ENCODE measurements at regions not wholly inside any gene's neighbourhood (a gene's known extent, or its start where the extent isn't known, plus 50 kb on each side); places are given as distances from the start of the nearest gene placed in this dataset.

DNA sequence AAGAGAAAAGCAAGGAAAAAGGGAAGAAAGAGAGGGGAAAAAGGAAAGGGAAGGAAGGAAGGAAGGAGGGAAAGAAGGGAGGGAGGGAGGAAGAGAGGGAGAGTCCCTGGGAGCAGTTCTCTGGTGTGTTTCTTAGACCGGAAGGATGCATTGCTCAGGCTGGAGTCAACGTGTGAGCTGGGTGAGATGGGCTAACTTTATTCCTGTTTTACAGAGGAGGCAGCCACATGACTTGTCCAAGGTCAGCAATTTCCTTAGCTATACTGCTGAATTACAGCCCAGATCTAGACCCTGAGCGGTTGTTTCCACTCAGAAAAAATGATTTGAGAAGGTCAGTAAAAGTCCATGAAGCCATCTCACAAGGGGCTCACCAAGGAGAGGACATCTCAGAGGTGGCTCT is 86.6 kb upstream of the APCDD1 start:
- no peaks in the 10 kb centered on the region for H3K36me3 Mint-ChIP-seq (ENCODE audit: low read depth)
- H3K4me1 Mint-ChIP-seq (ENCODE audit: low read depth) = no peaks in the 10 kb centered on the region
- H3K27me3 Mint-ChIP-seq (ENCODE audit: insufficient read depth) = peaks cover 9% of the 10 kb centered on the region
- H3K27ac Mint-ChIP-seq = no peak overlapping the region
- H3K9me3 Mint-ChIP-seq = peaks cover 5% of the 10 kb centered on the region
- no peak overlapping the region for H3K4me3 Mint-ChIP-seq
- no peak for DNase-seq (ENCODE audit: low spot score)
- intact Hi-C loops (cut with micrococcal nuclease) = no loop called here

GRCh38 chr18:10368456-10369453 is 85.7 kb upstream of the APCDD1 start:
- Mint-ChIP-seq H3K4me1 (ENCODE audit: low read depth) (no peaks in the 10 kb centered on the region), H3K27ac (no peak overlapping the region), H3K27me3 (ENCODE audit: insufficient read depth) (peaks cover 8% of the 10 kb centered on the region), H3K9me3 (peaks cover 5% of the 10 kb centered on the region), H3K4me3 (no peak overlapping the region), H3K36me3 (ENCODE audit: low read depth) (no peaks in the 10 kb centered on the region)
- DNase-seq (ENCODE audit: low spot score) = no peak
- intact Hi-C loops (cut with micrococcal nuclease) = no loop called here

DNA sequence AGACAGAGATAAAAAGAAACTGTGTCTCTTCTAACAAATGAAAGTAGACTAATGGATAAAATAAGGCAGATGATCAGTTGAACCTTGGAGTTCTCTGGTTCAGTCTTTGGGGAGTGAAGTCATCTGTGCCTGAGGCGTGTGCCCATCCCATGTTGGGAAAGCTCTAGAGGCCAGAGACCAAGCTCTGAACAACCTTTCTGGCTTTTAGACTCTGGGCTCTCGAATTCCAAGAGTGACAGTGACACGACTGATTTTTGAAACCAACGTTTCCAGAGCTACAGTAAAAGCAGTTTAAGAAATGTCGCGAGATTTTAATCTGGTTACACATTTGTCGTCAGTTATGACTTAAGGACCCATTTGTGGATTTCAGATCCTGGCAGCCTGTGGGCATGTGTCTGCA is 83.7 kb upstream of the APCDD1 start:
- no peak overlapping the region for H3K27ac Mint-ChIP-seq
- peaks cover 8% of the 10 kb centered on the region for H3K27me3 Mint-ChIP-seq (ENCODE audit: insufficient read depth)
- no peaks in the 10 kb centered on the region for H3K9me3 Mint-ChIP-seq
- intact Hi-C loops (cut with micrococcal nuclease) = no loop called here
- H3K4me1 Mint-ChIP-seq (ENCODE audit: low read depth) = no peaks in the 10 kb centered on the region
- no peak overlapping the region for H3K4me3 Mint-ChIP-seq
- H3K36me3 Mint-ChIP-seq (ENCODE audit: low read depth) = no peaks in the 10 kb centered on the region
- no peak for DNase-seq (ENCODE audit: low spot score)

GRCh38 chr18:10371165-10371564 is 83.3 kb upstream of the APCDD1 start:
- Mint-ChIP-seq H3K27ac (no peak overlapping the region), H3K4me3 (no peak overlapping the region), H3K9me3 (no peaks in the 10 kb centered on the region), H3K36me3 (ENCODE audit: low read depth) (no peaks in the 10 kb centered on the region), H3K4me1 (ENCODE audit: low read depth) (no peaks in the 10 kb centered on the region), H3K27me3 (ENCODE audit: insufficient read depth) (peaks cover 8% of the 10 kb centered on the region)
- intact Hi-C loops (cut with micrococcal nuclease) = no loop called here
- DNase-seq (ENCODE audit: low spot score) = no peak

- Mint-ChIP-seq H3K4me3 (no peak overlapping the region), H3K9me3 (no peaks in the 10 kb centered on the region), H3K36me3 (ENCODE audit: low read depth) (no peaks in the 10 kb centered on the region), H3K27ac (no peak overlapping the region), H3K4me1 (ENCODE audit: low read depth) (no peaks in the 10 kb centered on the region), H3K27me3 (ENCODE audit: insufficient read depth) (peaks cover 3% of the 10 kb centered on the region)
- DNase-seq (ENCODE audit: low spot score) = no peak
- intact Hi-C loops (cut with micrococcal nuclease) = no loop called here
These were observed 80.2 kb upstream of the APCDD1 start for GRCh38 chr18:10374195-10374594.

DNA sequence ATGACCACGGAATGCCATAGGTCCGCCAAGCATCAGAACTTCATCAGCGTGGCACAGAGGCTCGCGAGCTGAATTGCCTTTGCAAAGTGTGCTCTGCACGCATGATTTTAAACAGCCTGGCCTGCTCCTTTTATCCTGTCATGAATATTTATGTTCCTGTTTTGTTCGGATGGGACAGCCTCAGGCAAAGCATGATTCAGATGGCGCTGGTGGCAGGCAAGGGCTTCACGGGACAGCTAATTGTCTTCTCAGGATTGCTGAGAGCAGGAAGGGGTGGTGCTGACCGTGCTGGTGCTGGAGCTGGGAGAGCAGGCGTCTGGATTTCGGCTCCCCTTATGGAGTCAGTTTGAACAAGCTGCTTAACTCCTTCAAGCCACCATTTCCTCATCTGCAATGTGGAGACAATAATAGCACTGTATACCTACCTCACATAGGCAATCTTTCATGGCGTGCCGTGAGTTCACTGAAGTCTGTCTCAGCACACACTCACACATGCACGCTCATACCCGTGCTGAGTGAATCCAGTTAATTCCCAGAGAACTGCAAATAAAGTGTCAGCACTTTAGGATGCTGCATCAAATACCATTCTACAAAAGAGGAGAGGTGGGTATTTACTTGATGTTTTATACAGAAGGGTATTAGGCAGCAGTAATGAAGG is 79.7 kb upstream of the APCDD1 start:
- no peak for DNase-seq (ENCODE audit: low spot score)
- Mint-ChIP-seq H3K27ac (no peak overlapping the region), H3K36me3 (ENCODE audit: low read depth) (no peaks in the 10 kb centered on the region)

GRCh38 chr18:10376731-10377130 is 77.7 kb upstream of the APCDD1 start:
- Mint-ChIP-seq H3K4me1 (ENCODE audit: low read depth) (no peaks in the 10 kb centered on the region), H3K36me3 (ENCODE audit: low read depth) (no peaks in the 10 kb centered on the region), H3K4me3 (no peak overlapping the region), H3K27me3 (ENCODE audit: insufficient read depth) (peaks cover 3% of the 10 kb centered on the region), H3K9me3 (no peaks in the 10 kb centered on the region), H3K27ac (no peak overlapping the region)
- no peak for DNase-seq (ENCODE audit: low spot score)
- intact Hi-C loops (cut with micrococcal nuclease) = no loop called here

More for the DNA sequence above, 79.7 kb upstream of the APCDD1 start:
- no peaks in the 10 kb centered on the region for H3K9me3 Mint-ChIP-seq
- peaks cover 3% of the 10 kb centered on the region for H3K27me3 Mint-ChIP-seq (ENCODE audit: insufficient read depth)
- no peaks in the 10 kb centered on the region for H3K4me1 Mint-ChIP-seq (ENCODE audit: low read depth)
- intact Hi-C loops (cut with micrococcal nuclease) = no loop called here
- no peak overlapping the region for H3K4me3 Mint-ChIP-seq

GRCh38 chr18:10377956-10378355 is 76.5 kb upstream of the APCDD1 start:
- Mint-ChIP-seq H3K27ac (no peak overlapping the region), H3K27me3 (ENCODE audit: insufficient read depth) (peaks cover 3% of the 10 kb centered on the region), H3K4me3 (no peak overlapping the region), H3K9me3 (no peaks in the 10 kb centered on the region), H3K36me3 (ENCODE audit: low read depth) (no peaks in the 10 kb centered on the region), H3K4me1 (ENCODE audit: low read depth) (no peaks in the 10 kb centered on the region)
- intact Hi-C loops (cut with micrococcal nuclease) = no loop called here
- DNase-seq (ENCODE audit: low spot score) = no peak

- Mint-ChIP-seq H3K4me3 (no peak overlapping the region), H3K27ac (no peak overlapping the region), H3K27me3 (ENCODE audit: insufficient read depth) (peaks cover 6% of the 10 kb centered on the region), H3K4me1 (ENCODE audit: low read depth) (no peaks in the 10 kb centered on the region), H3K36me3 (ENCODE audit: low read depth) (no peaks in the 10 kb centered on the region), H3K9me3 (no peaks in the 10 kb centered on the region)
- intact Hi-C loops (cut with micrococcal nuclease) = no loop called here
- DNase-seq (ENCODE audit: low spot score) = no peak
These were observed 75.6 kb upstream of the APCDD1 start for GRCh38 chr18:10378688-10379420.

DNA sequence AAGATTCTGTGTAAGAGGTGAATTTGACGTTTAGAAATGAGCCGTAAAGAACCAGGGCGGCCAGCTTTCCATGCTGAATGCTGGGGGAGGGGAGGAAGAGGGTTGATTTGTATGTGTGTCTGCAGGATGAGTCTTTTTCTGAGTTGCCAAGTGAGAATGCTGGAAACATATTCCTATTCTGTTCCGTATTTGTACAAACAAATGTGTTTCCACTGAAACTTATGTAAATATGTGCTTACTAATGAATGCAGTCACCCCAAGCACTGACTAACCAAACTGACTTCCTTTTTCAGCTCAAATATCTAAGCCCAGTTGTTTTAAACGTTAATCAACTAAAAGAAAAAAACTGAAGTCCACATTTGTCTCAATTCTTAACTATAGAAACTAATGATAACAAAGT is 74.9 kb upstream of the APCDD1 start:
- no peak overlapping the region for H3K27ac Mint-ChIP-seq
- no peak overlapping the region for H3K4me3 Mint-ChIP-seq
- no peaks in the 10 kb centered on the region for H3K4me1 Mint-ChIP-seq (ENCODE audit: low read depth)
- H3K27me3 Mint-ChIP-seq (ENCODE audit: insufficient read depth) = peaks cover 6% of the 10 kb centered on the region
- intact Hi-C loops (cut with micrococcal nuclease) = no loop called here
- DNase-seq (ENCODE audit: low spot score) = no peak
- no peaks in the 10 kb centered on the region for H3K9me3 Mint-ChIP-seq
- H3K36me3 Mint-ChIP-seq (ENCODE audit: low read depth) = no peaks in the 10 kb centered on the region

DNA sequence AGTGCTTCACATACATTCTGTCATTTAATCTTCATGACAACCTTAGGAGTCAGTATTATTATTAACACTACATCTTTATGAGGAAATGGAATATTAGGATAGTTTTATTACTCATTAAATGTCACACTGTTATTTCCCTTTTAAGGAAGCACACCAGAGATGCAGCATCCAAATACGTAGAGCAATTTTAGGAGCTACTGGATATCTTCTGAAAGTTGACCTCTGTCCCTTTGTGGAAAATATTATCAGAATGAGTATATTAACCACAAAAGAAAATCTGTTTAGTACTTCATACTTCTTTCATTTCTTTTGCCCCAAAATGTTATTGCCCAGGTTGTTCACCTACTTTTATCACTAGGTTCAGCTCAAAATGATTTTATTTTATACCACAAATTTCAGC is 72.9 kb upstream of the APCDD1 start:
- intact Hi-C loops (cut with micrococcal nuclease) = no loop called here
- no peak overlapping the region for H3K4me3 Mint-ChIP-seq
- H3K27me3 Mint-ChIP-seq (ENCODE audit: insufficient read depth) = peaks cover 6% of the 10 kb centered on the region
- H3K9me3 Mint-ChIP-seq = no peaks in the 10 kb centered on the region
- H3K36me3 Mint-ChIP-seq (ENCODE audit: low read depth) = no peaks in the 10 kb centered on the region
- DNase-seq (ENCODE audit: low spot score) = no peak
- H3K27ac Mint-ChIP-seq = no peak overlapping the region
- H3K4me1 Mint-ChIP-seq (ENCODE audit: low read depth) = no peaks in the 10 kb centered on the region

DNA sequence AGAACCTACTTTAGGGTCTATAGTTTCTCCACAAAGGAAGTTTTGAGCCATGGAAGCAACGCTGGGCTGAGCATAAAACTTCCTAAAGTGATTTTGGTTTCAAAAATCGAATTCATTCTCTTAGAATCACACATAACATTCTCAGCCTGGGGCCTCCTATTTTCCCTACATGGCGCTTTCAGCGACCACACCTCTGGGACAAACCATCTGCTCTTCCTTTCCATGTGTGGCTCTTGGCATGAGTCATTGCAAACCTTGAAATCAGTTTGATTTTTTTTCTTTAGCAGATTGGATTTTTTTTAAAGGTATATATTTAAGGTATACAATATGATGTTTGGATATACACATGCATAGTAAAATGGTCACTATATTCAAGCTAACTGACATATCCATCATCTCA is 72.5 kb upstream of the APCDD1 start:
- no peak overlapping the region for H3K27ac Mint-ChIP-seq
- no peaks in the 10 kb centered on the region for H3K36me3 Mint-ChIP-seq (ENCODE audit: low read depth)
- no peaks in the 10 kb centered on the region for H3K9me3 Mint-ChIP-seq
- no peaks in the 10 kb centered on the region for H3K4me1 Mint-ChIP-seq (ENCODE audit: low read depth)
- intact Hi-C loops (cut with micrococcal nuclease) = no loop called here
- H3K4me3 Mint-ChIP-seq = no peak overlapping the region
- DNase-seq (ENCODE audit: low spot score) = no peak
- peaks cover 6% of the 10 kb centered on the region for H3K27me3 Mint-ChIP-seq (ENCODE audit: insufficient read depth)

GRCh38 chr18:10386049-10386448 is 68.4 kb upstream of the APCDD1 start:
- Mint-ChIP-seq H3K9me3 (no peaks in the 10 kb centered on the region), H3K27me3 (ENCODE audit: insufficient read depth) (peaks cover 20% of the 10 kb centered on the region), H3K4me1 (ENCODE audit: low read depth) (peaks cover under 1% of the 10 kb centered on the region), H3K36me3 (ENCODE audit: low read depth) (no peaks in the 10 kb centered on the region), H3K4me3 (no peak overlapping the region), H3K27ac (no peak overlapping the region)
- DNase-seq (ENCODE audit: low spot score) = no peak
- intact Hi-C loops (cut with micrococcal nuclease) = no loop called here
